Adrenal gland (tissue), 5 donors: ENCODE measurements at regions not wholly inside any gene's neighbourhood (a gene's known extent, or its start where the extent isn't known, plus 50 kb on each side); places are given as distances from the start of the nearest gene placed in this dataset.

Source experiments
- CTCF ChIP-seq, 6 experiments: fragments of 450-650 bp in 4 of 6; fragments of 200-600 bp in 2 of 6; sonication (generic) in 1 of 6; IDR thresholded peaks; 1 replicate in 5 of 6; 2 replicates in 1 of 6; pipeline versions ENCODE4 v1.5.1 to v1.8.0; 2016 to 2021; ENCODE audit warnings: antibody characterized with exemption in 6 of 6, mild to moderate bottlenecking in 2 of 6, moderate library complexity in 1 of 6
- POLR2A ChIP-seq, 2 donors: fragments of 450-650 bp; IDR thresholded peaks; one replicate each; pipeline ENCODE4 v1.6.1; 2017; ENCODE audit warnings: antibody characterized with exemption in 2 of 2, mild to moderate bottlenecking in 2 of 2, moderate library complexity in 1 of 2
- donor health status: DM: no; HTN: no; CAD: no.

GRCh38 chr15:62519900-62520299 lies 354.8 kb upstream of the C2CD4B start:
- TF ChIP-seq CTCF (IDR thresholded peaks at IDR 0.05) (no peak), POLR2A (IDR thresholded peaks at IDR 0.05) (no peak)
